Naive B cell (primary cell): ENCODE measurements at regions not wholly inside any gene's neighbourhood (a gene's known extent, or its start where the extent isn't known, plus 50 kb on each side); places are given as distances from the start of the nearest gene placed in this dataset.

Experiments used
- ATAC-seq, 2 donors: fragments of 150-1000 bp; cut with Tn5 transposase; 2 replicates each; pipeline ENCODE4 v1.10.0; 2021; ENCODE audit warnings: low read depth in 2 of 2, mild to moderate bottlenecking in 2 of 2, moderate library complexity in 2 of 2
- DNase-seq: peaks from one replicate; pipeline ENCODE4 v3.0.0; 2022
- H3K27ac Mint-ChIP-seq, 6 donors: one replicate each; pipeline ENCODE4 v1.8.0; 2020 to 2022; ENCODE audit warnings: mild to moderate bottlenecking in 6 of 6, mixed read lengths in 6 of 6, moderate library complexity in 5 of 6, inconsistent platforms in 2 of 6
- H3K27me3 Mint-ChIP-seq, 3 donors: one replicate each; pipeline ENCODE4 v1.8.0; 2021 to 2022; ENCODE audit warnings: mixed read lengths in 3 of 3, mild to moderate bottlenecking in 1 of 3
- H3K36me3 Mint-ChIP-seq, 2 donors: one replicate each; pipeline ENCODE4 v1.8.0; 2020 to 2022; ENCODE audit warnings: mixed read lengths in 2 of 2, inconsistent platforms in 1 of 2, mild to moderate bottlenecking in 1 of 2
- H3K4me1 Mint-ChIP-seq, 3 donors: one replicate each; pipeline ENCODE4 v1.8.0; 2020 to 2022; ENCODE audit warnings: mixed read lengths in 3 of 3, inconsistent platforms in 1 of 3, mild to moderate bottlenecking in 1 of 3, moderate library complexity in 1 of 3
- H3K4me3 Mint-ChIP-seq, 8 donors: one replicate each; pipeline ENCODE4 v1.8.0; 2020 to 2022; ENCODE audit warnings: mild to moderate bottlenecking in 8 of 8, mixed read lengths in 8 of 8, moderate library complexity in 8 of 8, inconsistent platforms in 2 of 8
- H3K9me3 Mint-ChIP-seq, 7 donors: one replicate each; pipeline ENCODE4 v1.8.0; 2020 to 2022; ENCODE audit warnings: mixed read lengths in 7 of 7, mild to moderate bottlenecking in 5 of 7, inconsistent platforms in 2 of 7, moderate library complexity in 1 of 7

- Mint-ChIP-seq H3K4me3 (no peak overlapping the region), H3K36me3 (no peaks in the 10 kb centered on the region), H3K4me1 (no peaks in the 10 kb centered on the region), H3K27ac (no peak overlapping the region), H3K9me3 (no peaks in the 10 kb centered on the region), H3K27me3 (peaks cover 0 to 5% (median 0%) of the 10 kb centered on the region in 3 donors)
- DNase-seq (no peak), ATAC-seq (no peak)
Observed at GRCh38 chr2:104504331-104505073, 349.4 kb upstream of the POU3F3 start.

GRCh38 chr2:104518256-104518655 is 335.7 kb upstream of the POU3F3 start:
- Mint-ChIP-seq H3K4me1 (no peaks in the 10 kb centered on the region), H3K9me3 (peaks cover 0 to 19% (median 7%) of the 10 kb centered on the region in 7 donors), H3K36me3 (no peaks in the 10 kb centered on the region), H3K4me3 (no peak overlapping the region), H3K27me3 (peaks cover 0 to 5% (median 0%) of the 10 kb centered on the region in 3 donors), H3K27ac (no peak overlapping the region)
- ATAC-seq = no peak
- no peak for DNase-seq

- Mint-ChIP-seq H3K27me3 (peaks cover 0 to 5% (median 4%) of the 10 kb centered on the region in 3 donors), H3K9me3 (peaks cover 0 to 19% (median 5%) of the 10 kb centered on the region in 7 donors), H3K4me3 (no peak overlapping the region), H3K36me3 (no peaks in the 10 kb centered on the region), H3K4me1 (no peaks in the 10 kb centered on the region), H3K27ac (no peak overlapping the region)
- ATAC-seq (no peak), DNase-seq (no peak)
Observed at GRCh38 chr2:104521247-104521646, 332.7 kb upstream of the POU3F3 start.

- no peak for ATAC-seq
- H3K27me3 Mint-ChIP-seq = peaks cover 0 to 7% (median 2%) of the 10 kb centered on the region in 3 donors
- no peak for DNase-seq
- H3K36me3 Mint-ChIP-seq = no peaks in the 10 kb centered on the region
- H3K27ac Mint-ChIP-seq = no peak overlapping the region
- H3K4me3 Mint-ChIP-seq = no peak overlapping the region
- no peaks in the 10 kb centered on the region for H3K4me1 Mint-ChIP-seq
- H3K9me3 Mint-ChIP-seq = peaks cover 0 to 19% (median 10%) of the 10 kb centered on the region in 7 donors
Observed at GRCh38 chr2:104523921-104524320, 330.0 kb upstream of the POU3F3 start.

- Mint-ChIP-seq H3K27ac (no peak overlapping the region), H3K4me3 (no peak overlapping the region), H3K4me1 (no peaks in the 10 kb centered on the region), H3K27me3 (peaks cover 0 to 7% (median 0%) of the 10 kb centered on the region in 3 donors), H3K9me3 (peaks cover 0 to 9% (median under 1%) of the 10 kb centered on the region in 7 donors), H3K36me3 (no peaks in the 10 kb centered on the region)
- DNase-seq (no peak), ATAC-seq (no peak)
Observed at GRCh38 chr2:104528101-104528500, 325.8 kb upstream of the POU3F3 start.

- peaks cover 0 to 4% (median 0%) of the 10 kb centered on the region in 3 donors for H3K27me3 Mint-ChIP-seq
- no peak overlapping the region for H3K4me3 Mint-ChIP-seq
- DNase-seq = no peak
- H3K36me3 Mint-ChIP-seq = no peaks in the 10 kb centered on the region
- H3K27ac Mint-ChIP-seq = no peak overlapping the region
- H3K9me3 Mint-ChIP-seq = peaks cover 1 to 9% (median 4%) of the 10 kb centered on the region in 7 donors
- H3K4me1 Mint-ChIP-seq = no peaks in the 10 kb centered on the region
- ATAC-seq = no peak
Observed at GRCh38 chr2:104531122-104531521, 322.8 kb upstream of the POU3F3 start.

- Mint-ChIP-seq H3K27ac (no peak overlapping the region), H3K4me1 (no peaks in the 10 kb centered on the region), H3K4me3 (no peak overlapping the region), H3K36me3 (no peaks in the 10 kb centered on the region), H3K27me3 (no peaks in the 10 kb centered on the region), H3K9me3 (peaks cover 0 to 9% (median 2%) of the 10 kb centered on the region in 7 donors)
- DNase-seq (no peak), ATAC-seq (no peak)
Observed at GRCh38 chr2:104537116-104537515, 316.8 kb upstream of the POU3F3 start.

GRCh38 chr2:104538077-104538476 is 315.8 kb upstream of the POU3F3 start:
- ATAC-seq (no peak), DNase-seq (no peak)
- no peaks in the 10 kb centered on the region for H3K36me3 Mint-ChIP-seq
- H3K27ac Mint-ChIP-seq = no peak overlapping the region
- H3K4me1 Mint-ChIP-seq = no peaks in the 10 kb centered on the region
- no peak overlapping the region for H3K4me3 Mint-ChIP-seq
- peaks cover 0 to 9% (median 2%) of the 10 kb centered on the region in 7 donors for H3K9me3 Mint-ChIP-seq
- no peaks in the 10 kb centered on the region for H3K27me3 Mint-ChIP-seq

- Mint-ChIP-seq H3K27me3 (no peaks in the 10 kb centered on the region), H3K27ac (no peak overlapping the region), H3K36me3 (no peaks in the 10 kb centered on the region), H3K4me3 (no peak overlapping the region), H3K9me3 (peaks cover 0 to 9% (median 2%) of the 10 kb centered on the region in 7 donors), H3K4me1 (no peaks in the 10 kb centered on the region)
- DNase-seq (no peak), ATAC-seq (no peak)
Observed at GRCh38 chr2:104539649-104540048, 314.3 kb upstream of the POU3F3 start.

GRCh38 chr2:104545055-104545454 is 308.9 kb upstream of the POU3F3 start:
- no peaks in the 10 kb centered on the region for H3K4me1 Mint-ChIP-seq
- H3K36me3 Mint-ChIP-seq = no peaks in the 10 kb centered on the region
- DNase-seq = no peak
- no peak for ATAC-seq
- H3K4me3 Mint-ChIP-seq = no peak overlapping the region
- no peak overlapping the region for H3K27ac Mint-ChIP-seq
- H3K27me3 Mint-ChIP-seq = no peaks in the 10 kb centered on the region
- peaks cover 0 to 5% (median 0%) of the 10 kb centered on the region in 7 donors for H3K9me3 Mint-ChIP-seq

- no peak for ATAC-seq
- Mint-ChIP-seq H3K9me3 (peaks cover 0 to 3% (median 0%) of the 10 kb centered on the region in 7 donors), H3K4me1 (no peaks in the 10 kb centered on the region), H3K4me3 (no peak overlapping the region), H3K36me3 (no peaks in the 10 kb centered on the region), H3K27ac (no peak overlapping the region), H3K27me3 (no peaks in the 10 kb centered on the region)
- no peak for DNase-seq
Observed at GRCh38 chr2:104546537-104546936, 307.4 kb upstream of the POU3F3 start.

- Mint-ChIP-seq H3K9me3 (peaks cover 0 to 3% (median 0%) of the 10 kb centered on the region in 7 donors), H3K27me3 (no peaks in the 10 kb centered on the region), H3K27ac (no peak overlapping the region), H3K36me3 (no peaks in the 10 kb centered on the region), H3K4me1 (no peaks in the 10 kb centered on the region), H3K4me3 (no peak overlapping the region)
- no peak for ATAC-seq
- DNase-seq = no peak
Observed at GRCh38 chr2:104547221-104547620, 306.7 kb upstream of the POU3F3 start.

GRCh38 chr2:104561251-104561650 is 292.7 kb upstream of the POU3F3 start:
- H3K27me3 Mint-ChIP-seq = peaks cover 6 to 13% (median 8%) of the 10 kb centered on the region in 3 donors

GRCh38 chr2:104562537-104562936 is 291.4 kb upstream of the POU3F3 start:
- Mint-ChIP-seq H3K4me3 (no peak overlapping the region), H3K9me3 (peaks cover 0 to 2% (median 0%) of the 10 kb centered on the region in 7 donors)
- DNase-seq = no peak

More at GRCh38 chr2:104561251-104561650, 292.7 kb upstream of the POU3F3 start:
- Mint-ChIP-seq H3K4me3 (no peak overlapping the region), H3K4me1 (no peaks in the 10 kb centered on the region), H3K27ac (no peak overlapping the region), H3K9me3 (peaks cover 0 to 2% (median 0%) of the 10 kb centered on the region in 7 donors), H3K36me3 (no peaks in the 10 kb centered on the region)
- ATAC-seq (no peak), DNase-seq (no peak)

More at GRCh38 chr2:104562537-104562936, 291.4 kb upstream of the POU3F3 start:
- no peak for ATAC-seq
- Mint-ChIP-seq H3K4me1 (no peaks in the 10 kb centered on the region), H3K27ac (no peak overlapping the region), H3K36me3 (no peaks in the 10 kb centered on the region), H3K27me3 (peaks cover 6 to 13% (median 8%) of the 10 kb centered on the region in 3 donors)
